Activated CD8-positive, alpha-beta memory T cell treated with anti-CD3 and anti-CD28 coated beads for 36 hours (primary cell): ENCODE measurements at regions not wholly inside any gene's neighbourhood (a gene's known extent, or its start where the extent isn't known, plus 50 kb on each side); places are given as distances from the start of the nearest gene placed in this dataset.

Experiments used
- CTCF ChIA-PET: fragments of 350-600 bp; sonication (Branson Sonifier 250); formaldehyde crosslinking; loops from one replicate; lab custom pipeline; 2021; ENCODE audit warnings: antibody characterized with exemption; lab: Charles Lee
- POLR2A ChIA-PET: fragments of 350-600 bp; sonication (Branson Sonifier 250); formaldehyde crosslinking; loops from one replicate; lab custom pipeline; 2021; ENCODE audit warnings: antibody characterized with exemption; lab: Charles Lee

DNA sequence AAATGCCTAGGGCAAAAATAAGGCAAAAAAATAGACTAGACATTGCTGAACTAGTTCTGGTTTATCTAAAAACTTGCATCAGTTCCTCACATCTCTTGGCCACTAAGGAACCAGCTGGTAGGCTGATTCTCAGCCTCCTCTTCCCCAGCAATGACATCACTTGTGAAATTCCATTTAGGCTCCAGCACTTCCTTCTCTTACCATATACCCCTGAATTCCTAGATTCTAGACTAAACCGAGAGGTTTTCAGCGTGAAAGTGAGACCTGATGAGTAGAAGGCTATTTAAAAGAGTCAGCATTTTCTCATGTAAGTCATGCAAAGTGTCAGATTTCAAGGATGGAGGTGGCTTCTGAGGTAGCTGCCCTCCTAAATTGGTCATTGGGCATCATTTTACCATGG lies 247.1 kb upstream of the CDIN1 start:
- CTCF ChIA-PET: no interaction called here

DNA sequence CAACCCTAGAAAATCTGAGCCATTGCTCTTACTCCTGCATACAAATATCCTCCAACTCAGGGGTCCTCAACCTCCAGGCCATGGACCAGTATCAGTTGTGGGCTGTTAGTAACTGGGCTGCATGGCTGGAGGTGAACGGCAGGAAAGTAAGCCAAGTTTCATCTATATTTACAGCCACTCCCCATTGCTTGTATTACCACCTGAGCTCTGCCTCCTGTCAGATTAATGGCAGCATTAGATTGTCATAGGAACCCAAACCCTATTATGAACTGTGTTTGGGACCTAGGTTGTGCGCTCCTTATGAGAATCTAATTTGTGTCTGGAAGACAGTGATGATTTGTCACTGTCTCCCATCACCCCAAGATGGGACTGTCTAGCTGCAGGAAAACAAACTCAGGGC lies 246.5 kb upstream of the CDIN1 start:
- ChIA-PET POLR2A (no interaction called here), CTCF (no interaction called here)

More for the DNA sequence above, 247.1 kb upstream of the CDIN1 start:
- POLR2A ChIA-PET: no interaction called here

DNA sequence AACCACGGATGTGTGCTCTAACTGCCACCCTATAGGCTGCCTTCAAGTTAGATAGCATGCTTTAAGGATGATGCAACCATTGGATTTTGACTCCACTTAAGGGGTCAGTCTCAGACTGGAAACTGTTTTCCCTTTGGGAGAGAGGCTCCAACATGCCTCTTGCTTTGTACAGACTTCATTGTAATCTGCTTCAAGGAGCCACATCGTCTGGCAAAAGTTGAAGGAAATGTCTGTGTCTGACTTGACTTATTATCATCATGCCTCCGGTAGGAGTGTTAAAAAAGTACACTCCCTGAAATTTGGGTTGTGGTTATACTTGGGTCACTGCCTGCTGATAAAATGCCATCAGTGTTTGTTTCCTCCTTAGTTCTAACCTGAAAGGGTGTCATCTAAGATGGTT lies 245.4 kb upstream of the CDIN1 start:
- ChIA-PET CTCF (no interaction called here), POLR2A (no interaction called here)

DNA sequence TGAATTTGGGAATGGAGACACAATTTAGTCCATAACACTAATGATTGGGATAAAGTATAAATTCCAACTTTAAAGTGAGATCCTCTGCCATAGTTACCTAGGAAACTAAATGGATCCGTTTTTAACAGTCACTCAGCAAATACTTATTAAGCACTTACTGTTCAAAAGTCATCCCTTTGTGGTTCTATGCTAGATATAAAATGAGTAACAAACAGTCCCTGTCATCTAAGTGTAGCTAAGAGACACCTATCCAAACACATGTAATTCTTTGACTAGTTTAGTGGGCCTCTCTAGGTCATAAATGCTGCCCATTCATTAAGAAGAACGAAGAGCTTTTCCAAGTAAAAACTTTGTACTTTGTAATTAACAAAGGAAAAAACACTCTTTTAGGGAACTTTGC lies 244.2 kb upstream of the CDIN1 start:
- POLR2A ChIA-PET: no interaction called here
- CTCF ChIA-PET: no interaction called here

DNA sequence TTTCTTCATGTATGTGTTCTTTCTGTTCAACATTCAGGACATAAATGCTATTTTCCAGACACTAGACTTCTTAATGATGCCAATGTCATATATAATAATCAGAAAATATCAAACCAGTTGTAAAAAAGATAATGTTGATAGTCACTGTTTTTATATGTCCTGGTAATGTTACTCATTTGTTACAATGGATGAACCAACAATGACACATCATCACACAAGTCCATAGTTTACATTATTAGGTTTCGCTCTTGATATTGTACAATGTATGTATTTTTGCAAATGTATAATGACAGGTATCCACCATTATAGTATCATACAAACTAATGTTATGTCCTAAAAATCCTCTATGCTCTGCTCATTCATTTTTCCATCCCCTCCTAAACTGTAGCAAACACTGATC lies 243.8 kb upstream of the CDIN1 start:
- ChIA-PET CTCF (no interaction called here), POLR2A (no interaction called here)

DNA sequence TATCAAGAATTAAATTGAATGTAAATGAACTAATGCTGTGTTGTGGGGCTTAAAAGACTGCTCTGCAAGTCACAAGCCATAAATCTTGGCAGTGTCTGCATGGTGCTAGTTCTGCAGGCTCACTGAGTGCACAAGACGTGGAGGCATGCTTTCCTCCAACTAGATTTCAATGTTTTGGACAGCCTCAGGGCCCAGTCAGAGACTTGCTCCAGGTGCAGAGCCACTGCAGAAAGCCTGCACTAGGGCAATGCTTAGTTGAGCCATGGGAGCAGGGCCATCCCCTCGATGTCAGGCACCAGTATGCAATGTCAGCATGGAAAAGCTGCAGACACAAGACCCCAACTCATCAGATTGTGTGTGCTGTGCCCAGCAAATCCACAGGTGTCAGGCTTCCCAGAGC lies 234.5 kb upstream of the CDIN1 start:
- ChIA-PET POLR2A (no interaction called here), CTCF (no interaction called here)

DNA sequence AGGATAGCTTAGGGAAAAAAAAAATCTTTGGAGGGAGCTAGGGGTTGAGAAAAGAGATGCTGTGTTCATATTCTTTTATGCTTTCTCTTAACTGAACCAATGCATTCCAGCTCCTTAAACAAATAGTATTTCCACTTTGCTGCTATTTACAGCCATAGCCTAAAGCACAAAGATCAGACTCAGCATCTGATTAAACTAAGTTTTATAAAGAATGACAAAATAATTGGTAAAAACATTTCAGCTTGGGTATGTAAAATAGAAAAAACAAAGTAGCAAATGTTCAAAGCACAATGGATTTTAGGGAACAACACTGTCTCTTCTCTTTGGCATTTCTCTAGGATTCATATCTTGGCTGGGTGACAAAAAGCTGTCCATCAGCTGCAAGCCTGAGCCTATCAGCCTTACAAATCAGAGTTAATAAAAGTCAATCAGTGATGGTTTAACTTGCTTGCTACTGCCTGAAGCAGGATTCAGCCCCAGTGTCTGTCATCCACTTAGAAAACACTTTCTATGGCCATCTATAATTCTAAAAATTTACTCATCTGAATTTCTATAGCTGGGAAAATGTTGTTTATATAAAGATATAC lies 232.1 kb upstream of the CDIN1 start:
- ChIA-PET POLR2A (no interaction called here), CTCF (no interaction called here)

DNA sequence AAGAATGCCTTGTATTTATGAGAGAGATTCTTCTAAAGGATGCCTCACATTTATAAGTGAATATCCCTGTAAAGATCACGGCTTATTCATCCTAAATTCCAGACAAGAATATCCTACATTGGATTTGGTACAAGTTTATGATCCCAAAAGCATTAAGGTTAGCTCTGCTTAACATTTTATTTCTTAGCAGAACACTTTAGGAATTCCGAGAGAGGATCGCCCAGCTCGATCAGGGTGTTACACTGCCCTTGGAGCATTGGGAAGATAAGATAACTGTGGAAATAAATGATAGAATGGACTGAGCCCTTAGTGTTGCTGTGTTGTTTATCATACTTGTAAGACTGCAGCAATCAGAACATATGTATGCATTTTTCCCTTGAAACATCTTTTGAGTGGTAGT lies 223.0 kb upstream of the CDIN1 start:
- ChIA-PET POLR2A (no interaction called here), CTCF (no interaction called here)

DNA sequence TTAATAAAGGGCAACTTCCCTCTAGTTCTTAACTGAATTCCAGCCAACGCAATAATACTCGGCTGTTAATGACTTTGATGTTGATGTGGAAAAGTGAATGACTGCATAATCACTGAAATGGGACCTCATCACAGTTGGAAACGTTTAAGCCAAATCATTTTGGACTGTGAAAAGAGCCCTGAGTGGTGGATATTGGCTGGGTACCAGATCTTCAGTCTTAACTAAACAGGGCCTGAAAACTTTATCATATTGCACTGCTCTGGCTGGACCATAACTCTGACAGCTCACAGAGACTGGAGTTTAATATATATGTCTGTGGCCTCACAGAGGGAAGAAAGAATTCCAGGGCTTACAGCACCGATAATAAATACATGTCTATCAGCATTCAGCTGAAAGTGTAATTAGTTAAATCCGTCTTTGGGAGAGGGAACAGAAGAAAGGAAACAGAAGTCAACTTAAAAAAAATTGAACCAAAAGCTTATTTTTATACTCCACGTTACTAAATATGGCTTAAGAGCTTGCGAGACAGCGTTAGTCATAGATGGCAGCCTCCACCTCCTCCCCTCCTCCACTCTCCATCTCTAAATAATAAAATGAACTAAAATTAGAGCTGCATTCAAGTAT lies 222.3 kb upstream of the CDIN1 start:
- ChIA-PET POLR2A (no interaction called here), CTCF (no interaction called here)

DNA sequence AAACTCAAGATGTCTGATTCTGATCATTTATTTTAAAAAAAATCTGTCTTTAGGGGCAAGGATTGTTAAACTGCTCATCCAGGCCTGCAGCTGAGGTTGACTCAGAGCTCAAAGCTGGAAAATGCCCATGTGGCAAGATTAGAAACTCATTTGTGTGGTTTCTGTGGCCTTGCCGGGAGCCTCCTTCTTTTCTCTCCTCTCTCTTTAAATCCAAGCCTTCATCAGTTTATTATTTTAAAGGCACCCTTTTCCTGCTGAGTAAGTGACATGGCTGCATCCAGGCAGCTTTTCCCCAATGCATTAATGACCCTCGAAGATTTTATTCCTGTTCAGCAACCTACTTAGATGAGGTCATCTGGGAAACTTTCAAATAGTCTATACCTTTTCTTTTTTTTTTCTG lies 221.3 kb upstream of the CDIN1 start:
- CTCF ChIA-PET: no interaction called here

DNA sequence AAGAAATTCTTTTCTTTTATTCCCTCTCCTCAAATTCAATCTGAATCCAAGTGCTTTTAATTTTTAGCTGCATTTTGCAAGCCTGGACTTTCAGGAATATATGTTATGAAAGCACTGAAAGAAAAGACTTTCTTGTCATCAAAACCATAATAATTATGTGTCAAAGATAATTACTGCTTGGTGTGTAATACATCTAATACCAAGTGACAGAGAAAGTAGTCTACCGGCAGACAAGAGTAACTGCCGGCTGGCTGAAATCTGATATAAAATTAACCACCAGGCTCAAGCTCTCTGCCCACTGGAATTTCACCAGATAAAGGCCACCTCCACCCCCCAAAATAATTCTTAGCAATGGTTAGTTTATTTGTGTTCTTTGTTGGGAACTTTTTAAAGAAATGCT lies 220.9 kb upstream of the CDIN1 start:
- ChIA-PET CTCF (no interaction called here), POLR2A (no interaction called here)

More for the DNA sequence above, 221.3 kb upstream of the CDIN1 start:
- POLR2A ChIA-PET: no interaction called here

DNA sequence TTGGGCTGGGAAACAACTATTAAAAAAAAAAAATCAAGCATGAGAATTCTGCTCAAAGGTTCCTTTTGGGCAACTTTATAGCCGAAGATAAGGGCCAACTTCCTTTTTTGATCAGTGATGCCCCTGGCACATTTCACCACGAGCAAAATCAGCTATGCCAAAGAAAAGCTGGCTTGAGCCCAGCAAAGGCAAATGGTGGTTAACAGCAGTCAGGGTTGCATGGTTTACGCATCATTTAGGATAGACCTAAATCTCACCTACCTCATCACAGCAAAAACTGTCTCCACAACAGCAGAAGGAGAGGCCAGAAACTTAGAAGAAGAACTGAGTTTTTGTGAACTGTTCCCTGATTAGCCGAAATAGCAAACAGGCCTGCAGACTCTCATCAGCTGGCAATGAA lies 220.1 kb upstream of the CDIN1 start:
- ChIA-PET CTCF (no interaction called here), POLR2A (no interaction called here)

DNA sequence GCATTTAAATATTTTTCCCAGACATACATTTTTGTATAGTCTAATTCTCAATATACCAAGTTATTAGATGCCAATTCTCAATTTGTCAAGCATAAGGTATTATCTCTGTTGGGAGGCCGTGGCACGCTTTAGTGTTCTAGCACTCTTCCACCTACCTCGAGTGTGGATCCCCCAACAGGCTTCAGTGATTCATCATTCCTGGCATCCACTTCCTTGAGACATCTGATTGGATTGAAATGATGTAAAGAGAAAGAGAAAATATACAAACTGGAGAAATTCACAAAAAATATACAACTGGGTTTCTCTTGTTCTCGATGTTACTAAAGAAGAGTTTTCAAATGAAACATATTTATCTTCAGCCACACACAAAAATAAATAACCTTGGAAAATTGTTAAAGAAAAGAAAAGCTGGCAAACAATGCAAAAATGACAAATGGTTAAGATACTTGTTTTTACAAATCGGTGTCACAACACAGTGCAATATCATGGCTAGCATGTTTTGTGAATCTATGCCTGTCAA lies 218.0 kb upstream of the CDIN1 start:
- ChIA-PET CTCF (no interaction called here), POLR2A (no interaction called here)

DNA sequence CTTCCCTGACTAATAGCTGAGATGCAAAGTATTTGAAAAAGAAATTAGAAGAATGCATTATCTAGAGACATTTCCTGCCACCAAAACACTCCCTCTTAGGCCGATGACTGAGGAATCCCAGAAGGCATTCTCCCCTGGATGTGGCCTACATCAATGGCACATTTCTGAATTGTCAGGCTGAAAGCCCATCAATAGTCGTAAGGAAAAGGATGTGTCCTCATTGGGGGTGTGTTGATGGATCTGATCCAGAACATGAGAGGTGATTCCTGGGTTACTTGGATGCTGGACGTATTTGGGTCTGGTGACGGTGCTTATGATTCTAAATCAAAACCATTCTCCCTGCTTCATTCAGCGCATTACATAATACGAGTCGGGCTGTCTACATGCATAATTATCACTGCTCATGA lies 216.9 kb upstream of the CDIN1 start:
- ChIA-PET POLR2A (no interaction called here), CTCF (no interaction called here)

DNA sequence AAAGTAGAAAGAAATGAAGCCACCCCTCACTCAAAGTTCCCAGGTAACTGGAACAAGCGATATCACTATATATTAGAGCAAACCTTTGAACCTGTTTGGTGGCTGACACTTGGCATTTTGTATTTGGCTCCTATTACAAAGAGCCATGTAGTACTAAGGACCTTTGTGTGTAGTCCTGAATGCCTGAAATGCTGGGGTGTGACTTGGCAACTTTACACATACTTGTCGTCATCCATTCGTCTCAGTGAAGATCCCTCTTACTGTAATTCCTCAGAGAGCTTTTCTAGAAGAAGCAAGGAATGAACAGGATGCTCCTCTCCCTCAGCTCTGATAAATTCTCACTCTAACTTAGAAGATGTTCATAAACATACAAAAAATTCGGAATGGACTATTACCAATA lies 216.1 kb upstream of the CDIN1 start:
- POLR2A ChIA-PET: no interaction called here
- CTCF ChIA-PET: no interaction called here

DNA sequence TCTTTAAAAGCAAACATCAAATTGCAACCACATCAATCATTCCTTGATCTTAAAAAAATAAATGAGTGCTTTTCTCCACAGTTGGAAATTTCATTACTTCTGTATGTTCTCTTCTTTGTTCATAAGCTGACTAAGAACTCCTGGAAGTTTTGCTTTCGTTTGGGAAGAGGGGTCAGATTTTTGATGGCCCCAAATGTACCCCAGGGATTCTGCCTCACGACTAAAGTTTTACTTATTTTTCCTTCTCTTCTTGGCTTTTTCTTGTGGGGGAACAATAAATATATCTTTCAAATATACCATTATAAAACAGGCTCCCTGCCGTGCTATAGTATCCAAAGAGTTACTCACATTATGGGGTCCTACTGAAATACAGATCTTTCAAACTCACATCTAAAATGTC lies 215.0 kb upstream of the CDIN1 start:
- ChIA-PET POLR2A (no interaction called here), CTCF (no interaction called here)

DNA sequence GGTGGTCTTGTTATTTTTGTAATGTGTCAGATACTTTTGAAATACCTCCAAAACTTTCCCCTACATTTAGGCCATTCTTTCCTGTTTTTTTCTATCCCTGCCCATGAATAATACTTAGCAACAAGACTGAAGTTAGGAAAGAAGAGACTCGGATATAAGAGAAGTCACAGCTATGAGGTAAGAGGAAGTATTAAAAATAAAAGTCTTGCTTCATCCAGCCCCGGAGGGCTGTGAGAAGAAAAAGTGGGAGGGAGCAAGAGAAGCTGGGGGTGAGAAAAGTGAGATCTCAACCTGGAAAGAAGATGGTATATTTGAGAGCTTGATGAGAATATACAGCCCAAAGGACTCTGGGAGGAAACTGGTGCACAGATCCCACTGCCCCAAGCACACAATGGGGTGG lies 213.5 kb upstream of the CDIN1 start:
- ChIA-PET POLR2A (no interaction called here), CTCF (no interaction called here)

DNA sequence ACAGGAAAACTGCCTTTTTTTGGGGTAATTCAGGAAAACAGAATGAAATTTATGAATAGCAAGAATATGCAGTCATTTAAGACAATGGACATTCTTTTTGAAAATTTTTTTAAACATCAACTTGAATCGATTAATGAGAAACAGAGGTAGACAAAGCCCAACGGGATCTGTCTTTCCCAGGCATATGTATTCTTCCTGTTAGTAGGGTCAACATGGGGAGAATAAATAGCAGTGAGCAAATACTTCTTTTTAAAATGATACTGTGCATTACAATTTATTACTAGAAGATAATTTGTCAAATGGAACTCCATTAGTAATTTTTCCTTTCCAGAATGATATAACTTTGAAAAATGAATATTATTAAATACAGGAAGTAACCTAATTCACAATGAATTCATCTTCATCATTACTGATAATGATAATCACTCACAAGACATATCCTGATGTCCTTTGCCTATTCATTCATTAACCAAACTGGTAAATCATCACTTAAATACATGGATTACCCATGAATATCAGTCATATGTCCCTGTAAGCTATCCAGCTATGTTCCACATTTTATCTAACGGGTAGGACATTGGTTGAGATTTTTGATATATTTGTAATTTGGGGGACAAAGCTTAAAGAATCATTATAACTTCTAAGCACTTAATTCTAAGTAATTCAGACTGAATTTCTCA lies 209.2 kb upstream of the CDIN1 start:
- ChIA-PET POLR2A (no interaction called here), CTCF (no interaction called here)

DNA sequence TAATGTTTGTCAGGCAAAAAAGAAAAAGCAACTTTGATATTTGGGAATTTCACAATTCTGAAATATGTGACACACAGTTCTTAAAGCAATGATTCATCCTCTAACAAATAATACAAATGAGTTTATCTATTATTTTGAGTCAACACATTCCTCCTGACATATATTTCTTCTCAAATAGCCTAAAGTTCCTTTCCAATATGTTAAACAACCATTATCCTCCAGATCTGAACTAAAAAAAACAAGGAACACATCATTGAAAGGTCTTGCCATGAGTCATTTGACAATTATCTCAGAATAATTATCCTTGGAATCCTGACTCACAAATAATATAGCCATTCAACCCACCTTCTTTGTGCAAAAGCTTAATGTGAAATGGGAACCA lies 208.7 kb upstream of the CDIN1 start:
- POLR2A ChIA-PET: no interaction called here
- CTCF ChIA-PET: no interaction called here

DNA sequence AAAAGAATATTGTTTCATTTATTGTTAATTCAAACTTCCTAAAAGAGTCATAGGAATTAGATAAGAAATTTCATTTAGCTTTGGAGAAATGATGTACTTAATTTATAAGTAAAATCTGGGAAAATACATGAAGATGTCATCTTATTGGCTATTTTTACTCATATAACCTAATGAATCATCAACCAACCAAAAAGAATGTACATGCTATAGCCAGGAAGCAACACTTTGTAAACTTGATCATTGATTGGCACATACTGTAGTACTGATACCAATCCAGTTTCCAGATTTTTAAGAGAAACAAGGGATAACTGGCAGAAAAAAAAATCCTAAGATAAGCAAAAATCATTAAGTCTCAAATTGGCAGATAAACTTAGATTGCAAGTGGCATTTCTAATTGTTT lies 207.9 kb upstream of the CDIN1 start:
- ChIA-PET POLR2A (no interaction called here), CTCF (no interaction called here)

DNA sequence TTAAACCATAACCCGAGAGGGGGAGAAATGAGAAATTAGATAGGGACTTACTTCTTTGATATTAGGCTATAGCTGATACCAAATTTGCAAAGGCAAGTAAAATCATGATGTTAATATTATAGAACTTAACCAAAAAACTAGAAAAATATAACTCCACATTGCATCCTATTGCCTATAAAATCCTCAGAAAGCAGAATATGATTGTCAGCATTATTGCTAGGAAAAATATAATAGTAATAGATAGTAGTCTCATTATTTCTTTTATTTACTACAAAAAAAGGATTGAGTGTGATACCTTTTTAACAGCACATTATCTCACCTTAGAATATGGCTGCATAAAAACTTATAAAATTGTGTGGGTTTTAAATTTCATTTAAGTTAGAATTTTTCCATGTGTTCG lies 206.5 kb upstream of the CDIN1 start:
- POLR2A ChIA-PET: no interaction called here
- CTCF ChIA-PET: no interaction called here
